Ishikawa (cell line): ENCODE measurements at regions not wholly inside any gene's neighbourhood (a gene's known extent, or its start where the extent isn't known, plus 50 kb on each side); places are given as distances from the start of the nearest gene placed in this dataset.

ENCODE experiments used
- CEBPB ChIP-seq: IDR thresholded peaks from 2 replicates; pipeline ENCODE4 v1.6.1; 2012
- CREB1 ChIP-seq: IDR thresholded peaks from 2 replicates; pipeline ENCODE4 v1.6.1; 2012; ENCODE audit warnings: low read depth
- EGR1 ChIP-seq: IDR thresholded peaks from 2 replicates; pipeline ENCODE4 v1.6.1; 2012
- EP300 ChIP-seq: IDR thresholded peaks from 2 replicates; pipeline ENCODE4 v1.6.1; 2012; ENCODE audit warnings: borderline replicate concordance
- FOXM1 ChIP-seq: IDR thresholded peaks from 2 replicates; pipeline ENCODE4 v1.6.1; 2012; ENCODE audit warnings: low read depth, borderline replicate concordance
- MAX ChIP-seq: IDR thresholded peaks from 2 replicates; pipeline ENCODE4 v1.6.1; 2012
- NFIC ChIP-seq: IDR thresholded peaks from 2 replicates; pipeline ENCODE4 v1.6.1; 2012
- RAD21 ChIP-seq: IDR thresholded peaks from 2 replicates; pipeline ENCODE4 v1.6.1; 2012; ENCODE audit warnings: low read depth
- REST ChIP-seq: IDR thresholded peaks from 2 replicates; pipeline ENCODE4 v1.6.1; 2012; ENCODE audit warnings: low read depth, mild to moderate bottlenecking
- TAF1 ChIP-seq: IDR thresholded peaks from 2 replicates; pipeline ENCODE4 v1.6.1; 2012; ENCODE audit warnings: low read depth, mild to moderate bottlenecking
- TCF12 ChIP-seq: IDR thresholded peaks from 2 replicates; pipeline ENCODE4 v1.6.1; 2012; ENCODE audit warnings: low read depth
- ZBTB7A ChIP-seq: IDR thresholded peaks from 2 replicates; pipeline ENCODE4 v1.6.1; 2012; ENCODE audit warnings: low read depth

- TF ChIP-seq FOXM1 (no peak), ZBTB7A (no peak), MAX (no peak), CEBPB (no peak), CREB1 (no peak), REST (no peak), EGR1 (no peak), TAF1 (no peak), RAD21 (no peak), NFIC (no peak), TCF12 (no peak), EP300 (no peak)
Observed at GRCh38 chr2:239793086-239793485, 232.1 kb downstream of the NDUFA10 start.
